ENCODE measurements at regions not wholly inside any gene's neighbourhood (a gene's known extent, or its start where the extent isn't known, plus 50 kb on each side); places are given as distances from the start of the nearest gene placed in this dataset.

DNA sequence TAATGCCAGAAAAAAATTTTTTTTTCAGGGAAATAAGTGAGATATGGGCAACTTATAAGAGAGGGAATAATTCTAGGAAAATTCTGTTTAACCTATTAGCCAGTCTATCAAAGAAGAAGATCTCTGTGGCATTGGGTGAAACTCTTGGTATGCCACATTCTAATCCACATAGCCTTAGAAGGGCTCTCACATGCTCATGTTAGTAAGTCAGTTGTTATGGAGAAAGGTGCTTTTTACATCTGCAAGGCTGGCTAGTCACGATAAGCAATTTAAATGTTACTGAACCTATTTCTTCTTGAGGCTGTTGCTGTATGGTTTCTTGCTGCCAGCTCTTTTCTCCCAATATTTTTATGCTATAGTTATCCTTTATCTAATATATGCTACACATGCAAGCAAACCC, 89.9 kb upstream of the MAGI1 start:
- TF ChIP-seq, protein P1, sequence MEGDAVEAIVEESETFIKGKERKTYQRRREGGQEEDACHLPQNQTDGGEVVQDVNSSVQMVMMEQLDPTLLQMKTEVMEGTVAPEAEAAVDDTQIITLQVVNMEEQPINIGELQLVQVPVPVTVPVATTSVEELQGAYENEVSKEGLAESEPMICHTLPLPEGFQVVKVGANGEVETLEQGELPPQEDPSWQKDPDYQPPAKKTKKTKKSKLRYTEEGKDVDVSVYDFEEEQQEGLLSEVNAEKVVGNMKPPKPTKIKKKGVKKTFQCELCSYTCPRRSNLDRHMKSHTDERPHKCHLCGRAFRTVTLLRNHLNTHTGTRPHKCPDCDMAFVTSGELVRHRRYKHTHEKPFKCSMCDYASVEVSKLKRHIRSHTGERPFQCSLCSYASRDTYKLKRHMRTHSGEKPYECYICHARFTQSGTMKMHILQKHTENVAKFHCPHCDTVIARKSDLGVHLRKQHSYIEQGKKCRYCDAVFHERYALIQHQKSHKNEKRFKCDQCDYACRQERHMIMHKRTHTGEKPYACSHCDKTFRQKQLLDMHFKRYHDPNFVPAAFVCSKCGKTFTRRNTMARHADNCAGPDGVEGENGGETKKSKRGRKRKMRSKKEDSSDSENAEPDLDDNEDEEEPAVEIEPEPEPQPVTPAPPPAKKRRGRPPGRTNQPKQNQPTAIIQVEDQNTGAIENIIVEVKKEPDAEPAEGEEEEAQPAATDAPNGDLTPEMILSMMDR (conservative IDR thresholded peaks at IDR 0.05): no peak

DNA sequence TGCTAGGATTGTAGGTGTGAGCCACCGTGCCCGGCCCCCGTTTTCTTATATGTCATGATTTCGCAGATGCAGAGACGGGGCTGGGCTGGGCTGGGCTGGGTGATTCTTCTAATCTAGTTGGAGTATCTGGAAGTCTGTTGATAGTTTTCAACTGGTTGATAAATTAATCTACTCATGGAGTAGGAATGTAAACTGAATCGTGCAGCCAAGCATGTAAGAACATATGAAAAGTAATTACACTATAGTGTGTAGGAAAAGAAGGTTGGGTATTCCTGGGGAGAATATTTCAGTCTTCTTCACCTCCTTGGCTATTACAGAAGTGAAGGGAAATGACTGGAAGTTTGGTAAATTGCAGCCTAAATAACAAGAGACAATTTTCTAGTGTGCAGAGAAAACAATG, 82.6 kb upstream of the MAGI1 start:
- no peak overlapping the region for H3K27ac ChIP-seq
- TF ChIP-seq, protein P1 (conservative IDR thresholded peaks at IDR 0.05): no peak

More for the DNA sequence above, 89.9 kb upstream of the MAGI1 start:
- no peak overlapping the region for H3K27ac ChIP-seq

DNA sequence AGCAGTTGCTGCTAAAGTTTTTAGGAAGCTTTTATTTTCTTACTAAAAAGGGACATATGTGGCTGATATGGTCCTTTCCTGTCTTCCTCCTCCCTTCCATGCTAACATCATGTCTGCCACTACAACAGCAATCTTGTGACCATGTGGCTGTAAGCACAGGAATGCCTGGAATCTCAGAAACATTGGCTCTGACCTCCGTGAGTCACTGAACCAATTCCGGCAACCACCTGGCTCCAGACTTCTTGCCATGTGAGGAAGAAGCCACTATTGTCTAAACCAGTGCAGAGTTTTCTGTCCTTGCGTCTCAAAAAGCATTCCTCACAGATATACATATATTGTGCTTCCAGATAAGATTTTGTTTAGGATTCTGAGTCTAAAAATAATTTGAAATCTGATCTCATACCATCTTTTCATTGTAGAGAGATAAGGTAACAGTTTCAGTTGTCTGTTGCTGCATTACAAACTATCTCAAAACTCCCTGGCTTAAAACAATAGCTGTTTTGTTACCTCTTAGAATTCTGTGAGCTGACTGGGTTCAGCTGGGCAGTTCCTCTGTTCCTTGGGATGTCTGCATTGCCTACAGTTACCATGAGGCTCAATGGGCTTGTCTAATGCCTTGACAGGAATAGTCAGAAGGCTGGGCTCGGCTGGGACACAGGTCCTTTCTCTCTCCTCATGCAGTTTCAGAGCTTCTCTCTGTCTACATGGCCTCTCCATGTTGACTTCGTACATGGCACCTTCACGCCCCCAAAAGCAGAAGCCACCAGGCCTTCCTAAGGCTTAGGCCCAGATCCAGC, 77.3 kb upstream of the MAGI1 start:
- TF ChIP-seq, protein P1 (conservative IDR thresholded peaks at IDR 0.05): no peak
- no peak overlapping the region for H3K27ac ChIP-seq

DNA sequence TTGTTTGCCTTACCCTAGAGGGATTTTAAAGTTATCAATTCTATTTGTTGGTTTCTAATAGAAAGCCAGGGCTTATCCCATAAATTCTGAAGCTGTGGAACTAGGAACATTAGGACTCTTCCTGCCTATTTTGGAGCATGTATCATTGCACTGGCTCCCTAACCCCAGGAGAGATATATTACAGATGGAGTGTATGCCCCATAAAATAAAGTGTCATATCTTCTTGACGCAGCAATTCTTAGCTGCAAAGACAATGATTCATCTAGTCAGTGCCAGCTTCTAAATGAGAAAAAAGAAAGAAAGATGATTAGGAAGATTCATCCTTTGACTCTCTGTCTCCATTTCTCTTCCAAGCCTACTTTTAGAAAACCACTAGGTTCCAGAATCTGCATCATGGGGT, 74.8 kb upstream of the MAGI1 start:
- TF ChIP-seq, protein P1 (conservative IDR thresholded peaks at IDR 0.05): no peak

DNA sequence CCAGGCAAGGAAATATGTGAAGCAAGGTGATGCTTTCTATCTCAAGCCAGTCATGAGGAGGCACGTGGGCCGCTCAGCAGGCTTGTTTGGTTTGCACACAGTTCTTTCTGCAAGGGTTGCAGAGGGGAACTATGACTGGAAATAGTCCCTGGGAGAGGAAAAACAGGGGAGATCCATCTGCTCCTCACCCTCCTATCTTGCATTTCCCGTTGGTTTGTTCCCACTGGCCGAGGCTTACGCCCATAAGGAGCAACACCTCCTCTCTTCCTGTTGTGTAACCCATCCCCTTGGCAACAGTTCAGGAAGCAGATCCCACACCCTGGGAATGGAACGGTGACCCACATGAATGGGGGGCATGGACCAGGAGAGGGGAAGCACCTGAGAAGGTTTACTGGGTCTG, 72.1 kb upstream of the MAGI1 start:
- no peak overlapping the region for H3K27ac ChIP-seq
- TF ChIP-seq, protein P1 (conservative IDR thresholded peaks at IDR 0.05): no peak

More for the DNA sequence above, 74.8 kb upstream of the MAGI1 start:
- H3K27ac ChIP-seq: no peak overlapping the region

DNA sequence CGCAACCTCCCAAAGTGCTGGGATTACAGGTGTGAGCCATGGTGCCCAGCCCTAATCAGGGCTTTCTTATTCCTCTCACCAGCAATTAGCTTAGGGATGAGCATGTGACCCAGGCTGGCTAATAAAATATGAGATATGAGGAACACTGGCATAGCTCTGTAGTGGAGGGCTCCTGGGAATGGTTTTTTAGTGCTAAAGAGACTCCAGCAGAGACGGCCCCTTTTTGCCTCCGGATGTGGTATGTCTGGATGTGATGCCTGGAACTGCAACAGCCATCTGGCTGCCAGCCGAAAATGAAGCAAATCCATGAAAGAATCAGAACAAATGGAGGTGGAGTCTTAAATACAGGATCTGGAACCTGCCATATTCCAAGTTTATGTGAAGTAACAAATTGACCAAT, 69.1 kb upstream of the MAGI1 start:
- TF ChIP-seq, protein P1 (conservative IDR thresholded peaks at IDR 0.05): no peak
- H3K27ac ChIP-seq: no peak overlapping the region

DNA sequence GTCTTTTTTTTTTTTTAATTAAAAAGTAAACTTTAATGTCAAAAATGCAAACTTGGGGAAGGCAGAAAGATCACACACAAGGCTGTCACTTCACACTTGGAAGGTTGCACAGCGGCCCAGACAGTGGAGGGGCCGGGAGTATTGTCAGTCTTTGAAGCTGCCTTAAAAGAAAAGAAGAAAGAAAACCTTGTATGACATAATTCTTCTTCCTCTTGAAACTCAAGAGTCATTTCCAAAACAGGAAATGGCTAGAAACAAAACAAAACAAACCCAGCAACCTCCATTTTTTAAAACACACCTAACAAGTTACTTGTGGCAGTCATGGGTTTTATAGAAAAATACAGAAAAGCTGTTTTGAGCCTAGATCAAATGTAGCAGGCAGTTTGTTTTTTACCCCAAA, 68.1 kb upstream of the MAGI1 start:
- TF ChIP-seq, protein P1 (conservative IDR thresholded peaks at IDR 0.05): no peak
- H3K27ac ChIP-seq: no peak overlapping the region
